A673 (cell line): ENCODE measurements at regions not wholly inside any gene's neighbourhood (a gene's known extent, or its start where the extent isn't known, plus 50 kb on each side); places are given as distances from the start of the nearest gene placed in this dataset.

ENCODE experiments used
- BruUV-seq: library from RNA; stranded (reverse); fragments of 400-500 nt; replicated peaks from 2 replicates; lab custom pipeline; 2021; lab: Mats Ljungman, UMichigan
- CTCF ChIA-PET: fragments of 300-600 bp; sonication (Branson Sonifier 250); formaldehyde crosslinking; loops from one replicate; lab custom pipeline; 2022; ENCODE audit warnings: antibody characterized with exemption; lab: Charles Lee
- POLR2A ChIA-PET: fragments of 300-600 bp; sonication (Branson Sonifier 250); formaldehyde crosslinking; loops from one replicate; lab custom pipeline; 2022; ENCODE audit warnings: antibody characterized with exemption; ENCODE audit not compliant: low non-redundant PET; lab: Charles Lee
- DNase-seq: peaks from one replicate; pipeline ENCODE4 v3.0.0-alpha.2; 2015; ENCODE audit warnings: low spot score
- H3K27ac ChIP-seq: fragments of 200-600 bp; sonication (generic); 2 replicates; pipeline ENCODE4 v1.5.1; 2016; ENCODE audit warnings: mixed run types, low read depth, mild to moderate bottlenecking, mixed read lengths, antibody characterized with exemption, low read length; ENCODE audit not compliant: poor library complexity, severe bottlenecking
- H3K27me3 ChIP-seq: fragments of 200-600 bp; sonication (generic); replicated peaks from 2 replicates; pipeline ENCODE4 v1.6.1; 2017; ENCODE audit warnings: mixed run types, low read depth, mild to moderate bottlenecking, mixed read lengths, antibody characterized with exemption, low read length; ENCODE audit not compliant: insufficient read depth, poor library complexity
- H3K36me3 ChIP-seq: fragments of 200-600 bp; sonication (generic); 2 replicates; pipeline ENCODE4 v1.6.1; 2016; ENCODE audit warnings: mixed run types, mild to moderate bottlenecking, mixed read lengths, antibody characterized with exemption, low read length; ENCODE audit not compliant: insufficient read depth, poor library complexity, severe bottlenecking
- H3K4me1 ChIP-seq: fragments of 200-600 bp; sonication (generic); 2 replicates; pipeline ENCODE4 v1.6.1; 2017; ENCODE audit warnings: mixed run types, mild to moderate bottlenecking, mixed read lengths, antibody characterized with exemption, low read length; ENCODE audit not compliant: insufficient read depth, poor library complexity, severe bottlenecking
- H3K4me3 ChIP-seq: fragments of 200-600 bp; sonication (generic); 2 replicates; pipeline ENCODE4 v1.5.1; 2016; ENCODE audit warnings: low read depth, mixed run types, mild to moderate bottlenecking, mixed read lengths, low read length; ENCODE audit not compliant: poor library complexity, severe bottlenecking
- H3K9me3 ChIP-seq: fragments of 200-600 bp; sonication (generic); 2 replicates; pipeline ENCODE4 v1.6.1; 2016; ENCODE audit warnings: mixed run types, low read depth, mild to moderate bottlenecking, mixed read lengths, antibody characterized with exemption, low read length; ENCODE audit not compliant: poor library complexity, severe bottlenecking
- EZH2 ChIP-seq: fragments of 200-600 bp; sonication (generic); IDR thresholded peaks from 2 replicates; pipeline ENCODE4 v1.6.1; 2017; ENCODE audit warnings: borderline replicate concordance, low read depth, mild to moderate bottlenecking, mixed read lengths, antibody characterized with exemption, low read length; ENCODE audit not compliant: poor library complexity, severe bottlenecking
- intact Hi-C: fragments of 100-400 bp; cut with micrococcal nuclease; formaldehyde crosslinking; loops from one replicate; pipeline ENCODE4 v1.10.0; 2022; ENCODE audit not compliant: unreplicated experiment
- TF ChIP-seq, protein P1 (sequence below): fragments of 300-800, 200-600 bp; sonication (generic); conservative IDR thresholded peaks from 2 replicates; pipeline ENCODE4 v1.5.1; 2017; ENCODE audit warnings: low read depth, mild to moderate bottlenecking, antibody characterized with exemption, low read length, moderate library complexity, mixed read lengths

DNA sequence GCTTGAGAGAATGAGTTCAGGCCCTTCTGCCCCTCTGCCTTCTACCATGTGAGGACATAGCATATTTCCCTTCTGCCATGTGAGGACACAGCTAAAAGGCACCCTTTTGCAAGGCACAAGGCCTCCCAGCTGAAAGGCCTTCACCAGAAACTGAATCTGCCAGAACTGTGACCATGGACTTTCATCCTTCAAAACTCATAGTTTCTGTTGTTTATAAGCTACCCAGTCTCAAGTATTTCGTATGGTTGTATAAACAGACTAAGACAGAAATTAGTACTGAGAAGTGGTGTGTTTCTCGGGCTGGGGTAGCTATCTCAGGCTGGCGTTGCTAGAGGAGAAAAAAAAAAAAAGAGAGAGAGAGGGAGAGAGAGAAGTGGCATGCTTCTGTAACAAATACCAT lies 368.6 kb downstream of the DMRTA1 start:
- H3K27me3 ChIP-seq = no peaks in the 10 kb centered on the region
- H3K4me1 ChIP-seq = no peaks in the 10 kb centered on the region
- no peak overlapping the region for H3K27ac ChIP-seq
- ChIA-PET CTCF (no interaction called here), POLR2A (no interaction called here)
- intact Hi-C loops = no loop called here
- no peaks in the 10 kb centered on the region for H3K36me3 ChIP-seq
- TF ChIP-seq, protein P1, sequence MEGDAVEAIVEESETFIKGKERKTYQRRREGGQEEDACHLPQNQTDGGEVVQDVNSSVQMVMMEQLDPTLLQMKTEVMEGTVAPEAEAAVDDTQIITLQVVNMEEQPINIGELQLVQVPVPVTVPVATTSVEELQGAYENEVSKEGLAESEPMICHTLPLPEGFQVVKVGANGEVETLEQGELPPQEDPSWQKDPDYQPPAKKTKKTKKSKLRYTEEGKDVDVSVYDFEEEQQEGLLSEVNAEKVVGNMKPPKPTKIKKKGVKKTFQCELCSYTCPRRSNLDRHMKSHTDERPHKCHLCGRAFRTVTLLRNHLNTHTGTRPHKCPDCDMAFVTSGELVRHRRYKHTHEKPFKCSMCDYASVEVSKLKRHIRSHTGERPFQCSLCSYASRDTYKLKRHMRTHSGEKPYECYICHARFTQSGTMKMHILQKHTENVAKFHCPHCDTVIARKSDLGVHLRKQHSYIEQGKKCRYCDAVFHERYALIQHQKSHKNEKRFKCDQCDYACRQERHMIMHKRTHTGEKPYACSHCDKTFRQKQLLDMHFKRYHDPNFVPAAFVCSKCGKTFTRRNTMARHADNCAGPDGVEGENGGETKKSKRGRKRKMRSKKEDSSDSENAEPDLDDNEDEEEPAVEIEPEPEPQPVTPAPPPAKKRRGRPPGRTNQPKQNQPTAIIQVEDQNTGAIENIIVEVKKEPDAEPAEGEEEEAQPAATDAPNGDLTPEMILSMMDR = no peak
- TF ChIP-seq EZH2 = no peak
- no peak for DNase-seq
- H3K4me3 ChIP-seq = no peak overlapping the region
- no peaks in the 10 kb centered on the region for H3K9me3 ChIP-seq
- no TSS peak for BruUV-seq

DNA sequence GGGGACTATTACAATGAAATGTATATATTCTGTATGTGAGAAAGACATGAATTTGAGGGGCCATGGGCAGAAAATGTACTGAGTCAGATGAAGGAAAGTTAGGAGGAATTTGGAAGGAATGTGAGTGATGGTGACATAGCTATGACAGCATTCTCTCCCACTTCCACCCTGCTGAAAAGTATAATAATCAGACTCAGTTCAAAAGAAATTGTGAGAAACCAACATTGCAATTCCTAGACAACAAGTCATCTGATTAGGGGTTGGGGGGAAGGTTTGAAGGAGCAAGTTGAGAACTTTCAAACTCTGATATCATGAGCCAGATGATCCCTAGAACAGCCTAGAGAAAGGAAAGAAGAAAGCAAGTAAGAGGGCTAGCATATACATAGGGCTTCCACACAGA lies 370.6 kb downstream of the DMRTA1 start:
- intact Hi-C loops = no loop called here
- DNase-seq = no peak
- Histone ChIP-seq H3K4me1 (no peaks in the 10 kb centered on the region), H3K4me3 (no peak overlapping the region), H3K36me3 (no peaks in the 10 kb centered on the region), H3K27ac (no peak overlapping the region), H3K27me3 (no peaks in the 10 kb centered on the region), H3K9me3 (no peaks in the 10 kb centered on the region)
- no TSS peak for BruUV-seq
- POLR2A ChIA-PET = no interaction called here
- TF ChIP-seq, protein P1 = no peak
- no peak for TF ChIP-seq EZH2
- CTCF ChIA-PET = no interaction called here

GRCh38 chr9:22829236-22829635 lies 382.6 kb downstream of the DMRTA1 start:
- ChIA-PET CTCF (no interaction called here), POLR2A (no interaction called here)
- no TSS peak for BruUV-seq
- Histone ChIP-seq H3K4me3 (no peak overlapping the region), H3K27ac (no peak overlapping the region), H3K27me3 (no peaks in the 10 kb centered on the region), H3K4me1 (no peaks in the 10 kb centered on the region), H3K36me3 (no peaks in the 10 kb centered on the region), H3K9me3 (no peaks in the 10 kb centered on the region)
- no peak for TF ChIP-seq EZH2
- TF ChIP-seq, protein P1 = no peak
- DNase-seq = no peak
- intact Hi-C loops = no loop called here

- no TSS peak for BruUV-seq
- H3K27me3 ChIP-seq = no peaks in the 10 kb centered on the region
- no peak for DNase-seq
- no peaks in the 10 kb centered on the region for H3K9me3 ChIP-seq
- POLR2A ChIA-PET = no interaction called here
- no peaks in the 10 kb centered on the region for H3K4me1 ChIP-seq
- intact Hi-C loops = no loop called here
- H3K36me3 ChIP-seq = no peaks in the 10 kb centered on the region
- TF ChIP-seq EZH2 = no peak
- TF ChIP-seq, protein P1 = no peak
- CTCF ChIA-PET = no interaction called here
- no peak overlapping the region for H3K4me3 ChIP-seq
- H3K27ac ChIP-seq = no peak overlapping the region
Observed at GRCh38 chr9:22838266-22838665, 391.6 kb downstream of the DMRTA1 start.
